Heart left ventricle (tissue), 16 donors: ENCODE measurements at regions not wholly inside any gene's neighbourhood (a gene's known extent, or its start where the extent isn't known, plus 50 kb on each side); places are given as distances from the start of the nearest gene placed in this dataset.

Experiments
- ATAC-seq, 4 donors: fragments of 200-7000 bp; cut with Tn5 transposase; one replicate each; pipeline ENCODE4 v1.9.1; 2020 to 2022; ENCODE audit warnings: moderate library complexity in 4 of 4, mild to moderate bottlenecking in 3 of 4, moderate number of reproducible peaks in 1 of 4
- DNase-seq, 5 donors: peaks; one replicate each; pipeline ENCODE4 v3.0.0-alpha.2; 2020
- H3K27ac ChIP-seq, 12 donors: fragments of 200-600 bp; sonication (generic) in 4 of 12; one replicate each; pipeline versions ENCODE4 v1.5.0 to v1.8.0; 2016 to 2022; ENCODE audit warnings: mild to moderate bottlenecking in 2 of 12
- H3K27me3 ChIP-seq, 9 donors: fragments of 200-600 bp; sonication (generic) in 2 of 9; one replicate each; pipeline versions ENCODE4 v1.5.1 to v1.8.0; 2016 to 2022; ENCODE audit warnings: mild to moderate bottlenecking in 3 of 9
- H3K36me3 ChIP-seq, 9 donors: fragments of 200-600 bp; sonication (generic) in 2 of 9; one replicate each; pipeline versions ENCODE4 v1.5.0 to v1.8.0; 2018 to 2022; ENCODE audit warnings: mild to moderate bottlenecking in 2 of 9
- H3K4me1 ChIP-seq, 12 donors: fragments of 200-600 bp; sonication (generic) in 4 of 12; one replicate each; pipeline versions ENCODE4 v1.5.0 to v1.8.0; 2016 to 2022; ENCODE audit warnings: mild to moderate bottlenecking in 3 of 12
- H3K4me3 ChIP-seq, 12 donors: fragments of 200-600 bp; sonication (generic) in 4 of 12; one replicate each; pipeline versions ENCODE4 v1.5.0 to v1.8.0; 2017 to 2022; ENCODE audit warnings: mild to moderate bottlenecking in 9 of 12, moderate library complexity in 4 of 12
- H3K9me3 ChIP-seq, 12 donors: fragments of 200-600 bp; sonication (generic) in 4 of 12; one replicate each; pipeline versions ENCODE4 v1.5.0 to v1.8.0; 2016 to 2022; ENCODE audit warnings: mild to moderate bottlenecking in 1 of 12
- POLR2A ChIP-seq, 2 donors: fragments of 450-650 bp; IDR thresholded peaks; one replicate each; pipeline ENCODE4 v1.6.1; 2017; ENCODE audit warnings: antibody characterized with exemption in 2 of 2, mild to moderate bottlenecking in 2 of 2, moderate library complexity in 2 of 2
- WGBS, 4 donors: extraction: QIAGEN DNeasy Blood & Tissue Kit in 2 of 4; methylation state at CpG; one replicate each; pipeline versions ENCODE4 v1.1.5 to v1.1.7; 2013 to 2018; 5-methylcytosine and 5-hydroxymethylcytosine counted together
- intact Hi-C, 10 donors: fragments of 100-400 bp; cut with DNase I; formaldehyde crosslinking; loops; one replicate each; pipeline versions ENCODE4 v1.11.1 to v1.14.2; 2022
- microRNA-seq, 4 donors: library from miRNA; unstranded; fragments of <30 nt; microRNA quantifications; one replicate each; pipeline versions ENCODE4 to v1.2.0, GENCODE V29; 2017 to 2020
- TF ChIP-seq, protein P1 (sequence below), 12 donors: fragments of 200-600 bp; sonication (generic) in 4 of 12; IDR thresholded peaks; one replicate each; pipeline versions ENCODE4 v1.5.0 to v1.8.0; 2018 to 2022; ENCODE audit warnings: antibody characterized with exemption in 12 of 12, mild to moderate bottlenecking in 5 of 12
- donor health status: ischemic (EF 13 %, LVEDD 7.1; RV severe dilation, severe dysfunction).
- donor health status: healthy with polysubstance abuse.
- donor health status: DM: no; HTN: yes; CAD: no.
- donor health status: DM: no; HTN: no; CAD: no.
- donor health status: ischemic (EF 25% LVEDD 6.9; RV normal size, moderate dysfunction).
- donor health status: ischemic (EF 25% LVEDD 5.7; RV mildly dilated, moderate dysfunction).
- donor health status: healthy.
- donor health status: DM: yes; HTN: yes; CAD: no.
- donor health status: ischemic (EF 35%, LVEDD 5.7; RV mildly dilated, moderate dysfunction).
- donor health status: nonischemic (EF 11% LVEDD 7.7; RV severe dilation, severe dysfunction).
- donor health status: DM: yes; HTN: yes; CAD: no.
- donor health status: PGD.
- donor health status: ischemic (EF 29% LVEDD 5.4; RV normal size, mild dysfunction).
- donor health status: nonischemic (EF 23%, LVEDD 6.1; RV moderate dilation, normal function).

GRCh38 chr7:18440934-18441333 lies 54.6 kb upstream of the HDAC9 start:
- Histone ChIP-seq H3K27ac (no peak overlapping the region), H3K9me3 (no peaks in the 10 kb centered on the region), H3K27me3 (no peaks in the 10 kb centered on the region), H3K4me3 (no peak overlapping the region), H3K4me1 (peaks cover 0 to 6% (median 0%) of the 10 kb centered on the region in 12 donors), H3K36me3 (no peaks in the 10 kb centered on the region)
- 43 to 56% (median 47%) methylated on average over 2 of the region's 2 CpGs for WGBS, 4 donors
- ATAC-seq: no peak
- intact Hi-C loops: no loop called here
- no peak for TF ChIP-seq POLR2A (IDR thresholded peaks at IDR 0.05)
- TF ChIP-seq, protein P1, sequence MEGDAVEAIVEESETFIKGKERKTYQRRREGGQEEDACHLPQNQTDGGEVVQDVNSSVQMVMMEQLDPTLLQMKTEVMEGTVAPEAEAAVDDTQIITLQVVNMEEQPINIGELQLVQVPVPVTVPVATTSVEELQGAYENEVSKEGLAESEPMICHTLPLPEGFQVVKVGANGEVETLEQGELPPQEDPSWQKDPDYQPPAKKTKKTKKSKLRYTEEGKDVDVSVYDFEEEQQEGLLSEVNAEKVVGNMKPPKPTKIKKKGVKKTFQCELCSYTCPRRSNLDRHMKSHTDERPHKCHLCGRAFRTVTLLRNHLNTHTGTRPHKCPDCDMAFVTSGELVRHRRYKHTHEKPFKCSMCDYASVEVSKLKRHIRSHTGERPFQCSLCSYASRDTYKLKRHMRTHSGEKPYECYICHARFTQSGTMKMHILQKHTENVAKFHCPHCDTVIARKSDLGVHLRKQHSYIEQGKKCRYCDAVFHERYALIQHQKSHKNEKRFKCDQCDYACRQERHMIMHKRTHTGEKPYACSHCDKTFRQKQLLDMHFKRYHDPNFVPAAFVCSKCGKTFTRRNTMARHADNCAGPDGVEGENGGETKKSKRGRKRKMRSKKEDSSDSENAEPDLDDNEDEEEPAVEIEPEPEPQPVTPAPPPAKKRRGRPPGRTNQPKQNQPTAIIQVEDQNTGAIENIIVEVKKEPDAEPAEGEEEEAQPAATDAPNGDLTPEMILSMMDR (IDR thresholded peaks at IDR 0.05): no peak
- no peak for DNase-seq

DNA sequence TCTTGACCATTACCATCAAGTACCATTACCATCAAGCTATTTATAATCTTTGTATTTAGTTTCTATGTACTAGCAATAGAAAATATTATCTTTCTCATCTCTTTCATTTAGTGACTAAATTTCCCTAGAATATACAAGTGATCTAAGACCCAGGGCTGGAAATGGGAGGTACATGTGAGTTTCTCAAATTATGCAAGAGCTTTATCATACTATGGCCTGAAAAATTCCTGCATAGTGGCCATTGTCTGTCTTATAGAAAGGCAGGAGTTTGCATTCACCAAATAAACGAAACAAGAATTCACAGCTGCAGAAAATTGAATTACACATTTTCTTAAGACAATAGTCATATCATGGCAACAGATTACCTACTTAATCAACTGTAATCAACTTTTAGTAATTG lies 50.7 kb upstream of the HDAC9 start:
- intact Hi-C loops: no loop called here

GRCh38 chr7:18445483-18445882 lies 50.1 kb upstream of the HDAC9 start:
- ATAC-seq: peak in 1 of 4 donors; percentile 39

More for the DNA sequence above, 50.7 kb upstream of the HDAC9 start:
- peaks cover 0 to 9% (median 0%) of the 10 kb centered on the region in 12 donors for H3K4me1 ChIP-seq
- TF ChIP-seq POLR2A (IDR thresholded peaks at IDR 0.05): no peak
- TF ChIP-seq, protein P1 (IDR thresholded peaks at IDR 0.05): no peak
- no peaks in the 10 kb centered on the region for H3K36me3 ChIP-seq
- no peak for ATAC-seq
- WGBS, 4 donors: 84 to 98% (median 91%) methylated on average over 1 of the region's 1 CpG
- H3K27me3 ChIP-seq: no peaks in the 10 kb centered on the region
- H3K27ac ChIP-seq: no peak overlapping the region
- no peak overlapping the region for H3K4me3 ChIP-seq
- DNase-seq: no peak
- no peaks in the 10 kb centered on the region for H3K9me3 ChIP-seq

More at GRCh38 chr7:18445483-18445882, 50.1 kb upstream of the HDAC9 start:
- Histone ChIP-seq H3K9me3 (no peaks in the 10 kb centered on the region), H3K4me3 (no peak overlapping the region), H3K36me3 (no peaks in the 10 kb centered on the region), H3K27ac (peak overlapping the region in 2 of 12 donors; percentile 15 to 25), H3K4me1 (peaks cover 0 to 9% (median 0%) of the 10 kb centered on the region in 12 donors), H3K27me3 (no peaks in the 10 kb centered on the region)
- intact Hi-C loops: no loop called here
- DNase-seq: no peak
- WGBS, 4 donors: 40 to 47% (median 40%) methylated on average over 3 of the region's 3 CpGs
- TF ChIP-seq, protein P1 (IDR thresholded peaks at IDR 0.05): no peak
- no peak for TF ChIP-seq POLR2A (IDR thresholded peaks at IDR 0.05)

Small RNA genes in the stretch of these regions (microRNA-seq; reads per million reads assigned to microRNA genes)
- 0 reads per million in 4 donors for gene MIR1302-6
